Activated CD8-positive, alpha-beta memory T cell treated with anti-CD3 and anti-CD28 coated beads, Interleukin-2, amount 10 ng/mL, durations not matched to agents 7 days and 5 days (primary cell): ENCODE measurements at regions not wholly inside any gene's neighbourhood (a gene's known extent, or its start where the extent isn't known, plus 50 kb on each side); places are given as distances from the start of the nearest gene placed in this dataset.
"Not testable (repeated sequence)": the region's sequence is repeated elsewhere in the genome, so short reads cannot be mapped to it uniquely, and the experiment has no call there.

ENCODE experiments used
- ATAC-seq: fragments of 150-1000 bp; cut with Tn5 transposase; one replicate; pipeline ENCODE4 v1.10.0; 2021; ENCODE audit warnings: moderate library complexity
- CTCF ChIA-PET: fragments of 350-600 bp; sonication (Branson Sonifier 250); formaldehyde crosslinking; loops from one replicate; lab custom pipeline; 2021; ENCODE audit warnings: antibody characterized with exemption; lab: Charles Lee
- DNase-seq: peaks from one replicate; pipeline ENCODE4 v3.0.0-alpha.2; 2020
- H3K27ac Mint-ChIP-seq: one replicate; pipeline ENCODE4 v1.8.0; 2021; ENCODE audit warnings: mild to moderate bottlenecking, mixed read lengths
- H3K27me3 Mint-ChIP-seq: one replicate; pipeline ENCODE4 v1.8.0; 2021; ENCODE audit warnings: mixed read lengths
- H3K36me3 Mint-ChIP-seq: one replicate; pipeline ENCODE4 v1.8.0; 2021; ENCODE audit warnings: mild to moderate bottlenecking, mixed read lengths
- H3K4me1 Mint-ChIP-seq: one replicate; pipeline ENCODE4 v1.8.0; 2021; ENCODE audit warnings: mixed read lengths
- H3K4me3 Mint-ChIP-seq: one replicate; pipeline ENCODE4 v1.8.0; 2021; ENCODE audit warnings: mild to moderate bottlenecking, moderate library complexity, mixed read lengths
- H3K9me3 Mint-ChIP-seq: one replicate; pipeline ENCODE4 v1.8.0; 2022; ENCODE audit warnings: low read depth, mixed read lengths

DNA sequence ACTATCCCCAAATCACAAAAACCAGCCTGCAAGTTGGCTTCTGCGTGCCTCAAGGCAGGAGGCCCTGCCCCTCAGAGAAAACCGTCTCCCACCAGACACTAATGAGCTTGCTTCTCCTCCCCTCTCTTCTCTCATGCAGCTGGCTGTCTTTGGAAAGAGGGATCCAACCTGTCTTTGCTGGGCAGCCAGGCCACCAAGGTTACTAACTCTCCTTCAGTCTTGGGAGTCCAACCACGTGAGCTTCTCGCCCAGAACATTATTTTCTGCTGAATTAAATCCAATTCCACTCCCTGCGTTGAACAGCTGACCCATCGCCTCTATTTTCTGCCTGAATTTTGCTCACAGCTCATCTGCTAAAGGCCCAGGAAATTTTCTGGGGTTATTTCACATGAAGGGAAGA lies 291.3 kb upstream of the NCKAP5 start:
- Mint-ChIP-seq H3K4me1 (no peaks in the 10 kb centered on the region), H3K27me3 (peaks cover 2% of the 10 kb centered on the region), H3K36me3 (no peaks in the 10 kb centered on the region), H3K4me3 (no peak overlapping the region), H3K27ac (no peak overlapping the region), H3K9me3 (no peaks in the 10 kb centered on the region)
- CTCF ChIA-PET, result no interaction called here
- DNase-seq (no peak), ATAC-seq (no peak)

- no peak overlapping the region for H3K4me3 Mint-ChIP-seq
- no peak overlapping the region for H3K27ac Mint-ChIP-seq
- DNase-seq (no peak), ATAC-seq (no peak)
- H3K9me3 Mint-ChIP-seq, result no peaks in the 10 kb centered on the region
- peaks cover 6% of the 10 kb centered on the region for H3K27me3 Mint-ChIP-seq
- no peaks in the 10 kb centered on the region for H3K36me3 Mint-ChIP-seq
- CTCF ChIA-PET, result no interaction called here
- H3K4me1 Mint-ChIP-seq, result no peaks in the 10 kb centered on the region
Measured at GRCh38 chr2:133862400-133862977, 294.2 kb upstream of the NCKAP5 start.

- Mint-ChIP-seq H3K27ac (no peak overlapping the region), H3K27me3 (peaks cover 12% of the 10 kb centered on the region), H3K9me3 (no peaks in the 10 kb centered on the region), H3K4me3 (no peak overlapping the region), H3K36me3 (no peaks in the 10 kb centered on the region), H3K4me1 (no peaks in the 10 kb centered on the region)
- ATAC-seq (no peak), DNase-seq (no peak)
- CTCF ChIA-PET, result interaction anchor here (1.3 kb wide), 1 partner anchor 19 kb away, joined by 3 read pairs; no protein-coding TSS in a partner anchor
Measured at GRCh38 chr2:133863106-133863800, 295.0 kb upstream of the NCKAP5 start.

- no peaks in the 10 kb centered on the region for H3K9me3 Mint-ChIP-seq
- H3K4me1 Mint-ChIP-seq, result no peaks in the 10 kb centered on the region
- peaks cover 12% of the 10 kb centered on the region for H3K27me3 Mint-ChIP-seq
- H3K4me3 Mint-ChIP-seq, result no peak overlapping the region
- H3K27ac Mint-ChIP-seq, result no peak overlapping the region
- no peaks in the 10 kb centered on the region for H3K36me3 Mint-ChIP-seq
- ATAC-seq, result no peak
- DNase-seq, result no peak
- CTCF ChIA-PET, result no interaction called here
Measured at GRCh38 chr2:133865141-133865540, 296.9 kb upstream of the NCKAP5 start.

DNA sequence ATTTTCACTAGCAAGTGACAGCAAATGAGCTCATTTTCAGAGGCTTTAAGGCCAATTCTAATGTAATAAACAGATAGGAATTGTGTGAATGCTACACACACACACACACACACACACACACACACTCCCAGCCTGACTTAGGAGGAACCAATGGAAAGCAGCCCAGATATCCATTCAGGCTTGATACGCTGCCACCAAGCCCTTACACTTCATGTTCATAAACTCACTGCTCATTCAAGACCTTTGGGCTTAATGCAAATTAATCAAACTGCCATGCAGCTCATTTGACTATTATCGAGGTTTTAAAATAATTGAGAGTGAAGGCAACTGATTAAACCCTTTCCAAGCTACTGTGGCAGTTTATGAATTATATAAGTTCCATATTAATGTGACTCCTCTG lies 298.9 kb upstream of the NCKAP5 start:
- DNase-seq (no peak), ATAC-seq (no peak)
- H3K36me3 Mint-ChIP-seq, result no peaks in the 10 kb centered on the region
- CTCF ChIA-PET, result no interaction called here
- peaks cover 12% of the 10 kb centered on the region for H3K27me3 Mint-ChIP-seq
- H3K4me1 Mint-ChIP-seq, result no peaks in the 10 kb centered on the region
- no peak overlapping the region for H3K4me3 Mint-ChIP-seq
- no peak overlapping the region for H3K27ac Mint-ChIP-seq
- H3K9me3 Mint-ChIP-seq, result no peaks in the 10 kb centered on the region

GRCh38 chr2:133871545-133872209 lies 303.4 kb upstream of the NCKAP5 start:
- ATAC-seq, result no peak

GRCh38 chr2:133878326-133878725 lies 310.1 kb upstream of the NCKAP5 start:
- Mint-ChIP-seq H3K27ac (no peak overlapping the region), H3K9me3 (no peaks in the 10 kb centered on the region), H3K4me3 (no peak overlapping the region), H3K4me1 (no peaks in the 10 kb centered on the region), H3K27me3 (peaks cover 36% of the 10 kb centered on the region), H3K36me3 (no peaks in the 10 kb centered on the region)
- no peak for DNase-seq
- ATAC-seq, result no peak
- CTCF ChIA-PET, result no interaction called here

More at GRCh38 chr2:133871545-133872209, 303.4 kb upstream of the NCKAP5 start:
- DNase-seq, result no peak
- H3K4me1 Mint-ChIP-seq, result no peaks in the 10 kb centered on the region
- H3K4me3 Mint-ChIP-seq, result no peak overlapping the region
- peaks cover 17% of the 10 kb centered on the region for H3K27me3 Mint-ChIP-seq
- H3K36me3 Mint-ChIP-seq, result no peaks in the 10 kb centered on the region
- no peak overlapping the region for H3K27ac Mint-ChIP-seq
- H3K9me3 Mint-ChIP-seq, result no peaks in the 10 kb centered on the region
- CTCF ChIA-PET, result no interaction called here

- Mint-ChIP-seq H3K4me1 (no peaks in the 10 kb centered on the region), H3K27ac (no peak overlapping the region), H3K36me3 (no peaks in the 10 kb centered on the region), H3K4me3 (no peak overlapping the region), H3K9me3 (no peaks in the 10 kb centered on the region), H3K27me3 (peaks cover 36% of the 10 kb centered on the region)
- DNase-seq (no peak), ATAC-seq (no peak)
- CTCF ChIA-PET, result interaction anchor here (1.1 kb wide), 1 partner anchor 35 kb away, joined by 3 read pairs; no protein-coding TSS in a partner anchor
Measured at GRCh38 chr2:133879703-133880102, 311.4 kb upstream of the NCKAP5 start.

DNA sequence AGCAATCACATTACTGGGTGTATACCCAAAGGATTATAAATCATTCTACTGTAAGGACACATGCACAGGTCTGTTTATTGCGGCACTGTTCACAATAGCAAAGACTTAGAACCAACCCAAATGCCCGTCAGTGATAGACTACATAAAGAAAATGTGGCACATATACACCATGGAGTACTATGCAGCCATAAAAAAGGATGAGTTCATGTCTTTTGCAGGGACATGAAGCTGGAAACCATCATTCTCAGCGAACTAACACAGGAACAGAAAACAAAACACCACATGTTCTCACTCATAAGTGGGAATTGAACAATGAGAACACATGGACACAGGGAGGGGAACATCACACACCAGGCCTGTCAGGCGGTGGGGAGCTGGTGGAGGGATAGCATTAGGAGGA lies 313.9 kb upstream of the NCKAP5 start:
- H3K27me3 Mint-ChIP-seq, result peaks cover 32% of the 10 kb centered on the region
- not testable (repeated sequence) for H3K4me3 Mint-ChIP-seq, H3K27ac Mint-ChIP-seq, H3K9me3 Mint-ChIP-seq, DNase-seq, H3K36me3 Mint-ChIP-seq, H3K4me1 Mint-ChIP-seq, ATAC-seq
- CTCF ChIA-PET, result interaction anchor here (1.0 kb wide), 1 partner anchor 8 kb away, joined by 3 read pairs; no protein-coding TSS in a partner anchor

- no peaks in the 10 kb centered on the region for H3K36me3 Mint-ChIP-seq
- CTCF ChIA-PET, result interaction anchor here (1.2 to 3.0 kb wide), 4 partner anchors 225 to 566 kb away, joined by 4 to 13 read pairs (median 5); no protein-coding TSS in a partner anchor
- no peak overlapping the region for H3K27ac Mint-ChIP-seq
- peaks cover 27% of the 10 kb centered on the region for H3K27me3 Mint-ChIP-seq
- no peaks in the 10 kb centered on the region for H3K9me3 Mint-ChIP-seq
- DNase-seq, result no peak
- no peak for ATAC-seq
- H3K4me1 Mint-ChIP-seq, result no peaks in the 10 kb centered on the region
- H3K4me3 Mint-ChIP-seq, result no peak overlapping the region
Measured at GRCh38 chr2:133884739-133885381, 316.6 kb upstream of the NCKAP5 start.

GRCh38 chr2:133885847-133886246 lies 317.6 kb upstream of the NCKAP5 start:
- Mint-ChIP-seq H3K9me3 (no peaks in the 10 kb centered on the region), H3K27ac (no peak overlapping the region)

DNA sequence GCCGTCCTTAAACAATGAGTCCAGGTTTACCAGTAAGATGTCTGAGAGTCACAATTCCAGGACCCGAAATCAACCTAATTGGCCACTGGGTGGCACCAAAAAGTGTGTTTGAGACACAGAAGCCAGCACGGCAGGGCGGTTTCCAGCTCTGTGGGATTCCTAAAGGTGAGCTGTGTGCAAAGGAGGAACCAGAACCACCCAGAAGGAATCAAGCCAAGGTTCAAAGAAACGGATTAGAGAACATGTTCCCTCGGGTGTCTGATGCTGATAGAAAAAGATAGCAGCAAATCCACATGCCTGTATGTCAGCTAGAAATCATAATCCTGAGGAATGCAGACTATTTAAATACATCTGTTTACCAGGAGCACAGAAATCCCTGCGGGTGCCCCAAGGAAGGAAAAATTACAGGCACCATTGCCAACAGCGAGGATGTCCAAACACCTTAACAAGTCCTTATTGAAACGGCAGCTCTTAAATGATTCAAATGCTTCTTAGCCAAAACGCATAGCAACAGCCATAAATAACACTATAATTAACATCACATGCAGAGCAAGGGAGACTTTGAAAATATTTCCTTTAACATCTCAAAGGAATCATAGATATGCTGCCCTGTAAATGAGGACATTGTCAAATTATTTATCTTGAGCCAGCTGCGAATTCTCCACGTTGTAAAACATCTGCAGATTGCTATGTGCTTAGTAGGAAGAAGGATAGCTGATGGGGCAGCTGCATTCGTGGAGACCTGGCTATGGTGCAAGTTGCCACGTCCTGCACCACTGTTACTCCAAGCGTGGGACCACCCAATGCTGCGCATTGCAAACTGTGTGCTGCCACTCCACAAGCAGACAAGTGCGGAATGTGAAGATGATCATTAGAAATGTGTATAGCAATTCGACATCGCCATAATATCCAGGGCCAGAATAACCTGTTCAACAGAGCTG lies 318.7 kb upstream of the NCKAP5 start:
- ATAC-seq (peak; percentile 55), DNase-seq (peak; percentile 62)
- Mint-ChIP-seq H3K4me3 (no peak overlapping the region), H3K27me3 (peaks cover 18% of the 10 kb centered on the region), H3K4me1 (no peaks in the 10 kb centered on the region), H3K9me3 (no peaks in the 10 kb centered on the region), H3K36me3 (no peaks in the 10 kb centered on the region), H3K27ac (no peak overlapping the region)
- CTCF ChIA-PET, result interaction anchor here (1.0 to 4.1 kb wide), 6 partner anchors 231 to 566 kb away, joined by 3 to 28 read pairs (median 5); no protein-coding TSS in a partner anchor

More at GRCh38 chr2:133885847-133886246, 317.6 kb upstream of the NCKAP5 start:
- DNase-seq, result no peak
- H3K27me3 Mint-ChIP-seq, result peaks cover 25% of the 10 kb centered on the region
- no peak for ATAC-seq
- no peaks in the 10 kb centered on the region for H3K4me1 Mint-ChIP-seq
- CTCF ChIA-PET, result interaction anchor here (1.3 to 4.1 kb wide), 3 partner anchors 322 to 565 kb away, joined by 5 to 28 read pairs (median 13); no protein-coding TSS in a partner anchor
- no peaks in the 10 kb centered on the region for H3K36me3 Mint-ChIP-seq
- no peak overlapping the region for H3K4me3 Mint-ChIP-seq
